NCI-H2081 (cell line): ENCODE measurements at regions not wholly inside any gene's neighbourhood (a gene's known extent, or its start where the extent isn't known, plus 50 kb on each side); places are given as distances from the start of the nearest gene placed in this dataset.
"Not testable (repeated sequence)": the region's sequence is repeated elsewhere in the genome, so short reads cannot be mapped to it uniquely, and the experiment has no call there.

Source experiments
- DNase-seq, 2 experiments: peaks; one replicate each; lab custom pipeline; 2025; lab: John Stamatoyannopoulos, UW

DNA sequence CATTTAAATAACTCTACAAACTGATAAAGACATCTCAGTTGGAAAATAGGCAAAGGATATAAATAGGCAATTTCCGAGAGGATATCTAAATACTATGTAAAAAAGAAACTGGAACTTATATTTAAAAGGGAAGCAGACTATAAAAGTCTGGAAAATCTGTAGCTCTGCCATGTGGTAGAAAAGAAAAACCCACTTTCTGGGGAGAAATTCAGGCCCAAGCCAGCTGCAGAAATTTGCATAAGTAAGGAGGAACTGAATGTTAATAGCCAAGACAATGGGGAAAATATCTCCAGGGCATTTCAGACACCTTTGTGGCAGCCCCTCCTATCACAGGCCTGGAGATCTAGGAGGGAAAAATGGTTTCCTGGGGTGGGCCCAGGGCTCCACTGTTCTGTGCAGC lies 97.8 kb upstream of the ZBED5 start:
- no peak for DNase-seq

DNA sequence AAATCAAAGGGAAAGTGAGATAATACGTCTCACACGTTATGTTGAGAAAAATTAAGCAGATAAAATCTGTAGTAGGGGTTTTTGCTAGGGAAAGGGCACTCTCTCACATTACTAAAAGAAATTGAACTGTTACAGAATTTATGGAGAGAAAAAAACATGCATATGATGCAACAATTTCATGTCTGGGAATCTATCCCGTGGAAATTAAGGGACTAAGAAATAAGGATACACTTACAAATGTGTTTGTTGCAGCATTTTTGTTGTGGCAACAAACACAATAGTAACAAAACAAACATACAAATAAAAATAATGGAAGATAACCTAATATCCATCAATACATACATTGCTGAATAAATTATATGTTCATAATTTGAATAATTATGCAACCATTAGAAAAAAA lies 96.3 kb upstream of the ZBED5 start:
- DNase-seq, result no peak

- DNase-seq, result no peak
These were observed 95.0 kb upstream of the ZBED5 start for GRCh38 chr11:10952872-10953271.

DNA sequence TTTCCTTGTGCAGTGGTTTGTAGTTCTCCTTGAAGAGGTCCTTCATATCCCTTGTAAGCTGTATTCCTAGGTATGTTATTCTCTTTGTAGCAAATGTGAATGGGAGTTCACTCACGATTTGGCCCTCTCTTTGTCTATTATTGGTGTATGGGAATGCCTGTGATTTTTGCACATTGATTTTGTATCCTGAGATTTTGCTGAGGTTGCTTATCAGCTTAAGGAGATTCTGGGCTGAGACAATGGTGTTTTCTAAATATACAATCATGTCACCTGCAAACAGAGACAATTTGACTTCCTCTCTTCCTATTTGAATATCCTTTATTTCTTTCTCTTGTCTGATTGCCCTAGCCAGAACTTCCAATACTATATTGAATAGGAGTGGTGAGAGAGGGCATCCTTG lies 90.1 kb upstream of the ZBED5 start:
- DNase-seq, result not testable (repeated sequence)

- no peak for DNase-seq
These were observed 88.2 kb upstream of the ZBED5 start for GRCh38 chr11:10946072-10946471.

DNA sequence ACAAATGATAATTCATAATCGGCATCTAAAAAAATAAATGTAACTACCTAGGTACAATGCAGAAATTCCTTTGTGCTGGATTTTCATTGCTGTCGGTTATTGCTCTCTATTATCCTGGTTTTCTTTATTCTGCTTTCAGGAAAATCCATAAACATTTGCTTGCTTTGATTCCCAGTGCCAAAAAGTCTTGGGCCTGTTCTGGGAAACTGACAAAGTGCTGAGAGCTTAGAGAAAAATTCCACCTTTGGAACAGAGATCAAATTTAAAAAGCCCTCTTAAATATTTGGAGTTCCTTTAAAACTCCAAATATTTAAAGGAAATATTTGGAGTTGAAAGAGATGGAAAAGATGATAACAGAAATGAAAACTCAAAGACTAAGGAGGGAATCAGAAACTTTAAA lies 87.3 kb upstream of the ZBED5 start:
- no peak for DNase-seq

DNA sequence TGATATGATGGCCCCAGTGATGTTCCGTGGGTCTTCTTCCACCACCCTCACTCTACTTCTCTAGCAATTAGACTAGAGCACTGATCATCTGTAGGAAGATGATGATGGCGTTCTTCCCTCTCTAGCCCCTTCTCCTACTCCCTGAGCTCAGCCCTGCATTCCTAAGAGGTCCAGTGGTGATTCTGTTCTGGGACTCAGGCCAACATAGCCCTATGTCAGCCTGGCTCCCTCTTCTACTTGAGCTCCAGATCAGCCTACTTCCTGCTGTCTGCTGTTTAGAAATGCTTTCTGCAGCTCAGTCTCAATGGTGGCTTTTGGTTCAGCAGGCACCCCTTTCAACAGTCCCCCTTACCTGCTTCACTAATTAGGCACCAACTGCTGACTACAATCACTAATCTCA lies 86.1 kb upstream of the ZBED5 start:
- no peak for DNase-seq

DNA sequence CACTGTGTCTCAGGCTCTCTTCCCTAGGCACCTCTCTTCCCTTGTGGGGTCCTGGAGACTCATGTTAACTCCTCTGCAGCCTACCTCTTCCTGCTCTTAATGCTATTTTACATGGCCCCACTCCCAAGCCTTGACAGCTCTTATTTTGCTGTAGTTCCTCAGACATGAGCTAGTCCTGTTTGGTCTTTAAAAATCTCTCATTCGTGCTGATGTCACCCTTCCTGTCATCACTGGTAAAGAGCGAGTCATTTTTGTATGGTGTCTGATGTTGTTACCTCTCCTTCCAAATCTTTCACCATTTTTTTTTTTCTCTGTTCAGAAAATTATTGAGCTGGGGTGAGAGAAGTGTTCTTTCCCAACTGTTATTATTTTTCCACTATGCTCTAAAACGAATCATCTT lies 84.8 kb upstream of the ZBED5 start:
- no peak for DNase-seq

GRCh38 chr11:10941871-10942270 lies 84.0 kb upstream of the ZBED5 start:
- DNase-seq, result no peak

DNA sequence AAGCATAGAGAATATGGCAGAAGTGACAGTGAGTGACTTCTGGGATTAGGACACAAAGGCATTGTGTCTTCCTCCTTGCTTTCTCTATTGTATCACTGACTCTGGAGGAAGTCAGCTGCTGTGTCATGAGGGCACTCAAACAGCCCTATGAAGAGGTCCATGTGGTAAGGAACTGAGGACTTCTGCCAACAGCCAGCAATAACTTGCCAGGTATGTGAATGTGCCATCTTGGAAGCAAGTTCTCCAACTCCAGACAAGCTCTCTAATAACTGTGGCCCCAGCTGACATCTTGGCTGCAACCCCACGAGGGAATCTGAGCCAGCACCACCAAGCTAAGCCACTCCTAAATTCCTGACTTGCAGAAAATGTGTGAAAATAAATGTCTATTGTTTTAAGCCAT lies 83.6 kb upstream of the ZBED5 start:
- DNase-seq, result no peak

DNA sequence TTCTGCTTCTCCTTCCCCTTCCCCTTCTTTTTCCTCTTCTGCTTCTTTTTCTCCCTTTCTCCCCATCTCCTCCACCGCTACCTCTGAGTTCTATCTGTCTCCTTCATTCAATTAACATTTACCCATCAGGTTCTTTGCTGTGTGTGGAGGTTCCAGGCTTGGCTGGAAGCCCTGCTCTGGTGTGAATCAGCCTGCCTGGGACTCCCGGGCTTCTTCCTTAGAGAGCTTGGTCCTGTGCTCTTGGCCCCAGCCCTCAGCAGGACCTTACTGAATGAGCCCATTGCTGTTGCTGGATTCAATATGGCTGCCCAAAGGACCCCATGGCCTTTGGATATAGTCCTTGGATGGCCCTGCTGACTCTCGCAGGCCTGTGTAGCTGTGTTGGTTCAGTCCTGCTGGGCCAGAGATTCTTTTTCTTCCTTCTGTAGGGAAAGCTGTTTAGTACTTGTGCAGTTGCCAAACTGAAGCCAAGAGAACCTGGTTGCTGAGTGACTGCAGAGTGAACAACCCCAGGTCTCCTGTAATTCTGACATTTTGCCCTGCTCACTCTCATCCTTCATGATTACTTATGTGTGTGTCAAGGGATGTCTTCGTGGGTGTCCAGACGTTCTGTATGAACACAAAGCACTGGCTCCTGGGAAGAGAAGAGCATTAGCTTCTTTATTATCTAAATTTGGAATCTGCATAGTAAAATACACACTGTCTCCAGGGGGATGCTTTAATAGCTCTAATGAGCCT lies 81.0 kb upstream of the ZBED5 start:
- no peak for DNase-seq

DNA sequence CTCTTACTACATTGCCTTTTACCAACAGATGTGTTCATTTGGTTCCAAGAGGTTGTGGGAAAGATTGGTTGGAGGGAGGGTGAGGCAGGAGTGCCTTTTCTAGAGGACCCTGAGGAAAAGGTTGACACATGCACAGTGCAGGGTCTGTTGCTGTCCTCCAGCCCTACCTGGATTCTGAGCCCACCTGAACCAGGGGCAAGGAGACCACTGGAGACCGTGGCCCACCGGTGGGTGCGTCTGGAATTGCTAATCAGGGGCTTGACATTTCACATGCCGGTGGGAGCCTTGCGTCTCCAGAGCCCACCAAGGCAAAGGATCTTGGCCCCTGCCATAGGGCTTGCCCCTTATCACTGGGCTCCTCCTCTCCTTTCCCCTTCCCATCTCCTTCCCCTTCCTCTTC lies 80.4 kb upstream of the ZBED5 start:
- no peak for DNase-seq

- no peak for DNase-seq
These were observed 79.5 kb upstream of the ZBED5 start for GRCh38 chr11:10937385-10937771.

DNA sequence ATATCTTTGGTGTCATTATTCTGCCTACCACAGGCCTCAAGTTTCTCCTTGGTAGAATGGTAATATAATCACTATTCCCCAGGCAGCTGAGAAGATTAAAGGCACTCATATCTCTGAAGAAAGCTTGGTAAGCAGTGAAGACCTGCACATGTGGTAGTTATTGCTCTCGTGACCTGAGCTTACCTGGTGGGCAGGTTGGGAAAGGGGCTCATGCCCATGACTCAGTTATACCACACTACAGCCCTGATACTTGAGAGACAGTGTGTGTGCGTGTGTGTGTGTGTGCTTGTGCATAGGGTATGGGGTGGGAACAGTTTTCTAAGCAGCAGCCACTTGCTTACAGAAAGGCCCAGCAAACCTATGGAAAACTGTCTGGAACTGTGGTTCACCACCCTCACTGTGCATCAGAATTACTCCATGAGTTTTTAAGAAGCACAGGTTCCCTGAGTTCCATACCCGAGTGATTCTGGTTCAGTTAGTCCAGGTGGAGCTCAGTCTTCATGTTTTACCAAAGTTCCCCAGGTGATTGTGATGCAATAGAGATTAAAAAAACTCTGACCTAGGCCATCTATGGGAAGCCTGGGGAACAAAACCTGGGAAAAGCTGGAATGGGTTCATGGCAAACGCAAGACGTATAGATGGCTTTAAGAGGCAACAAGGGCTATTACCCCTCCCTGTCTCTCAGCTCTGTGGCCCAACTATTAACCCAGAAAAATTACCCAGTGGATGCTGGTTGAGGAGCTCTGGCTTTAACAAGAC lies 79.0 kb upstream of the ZBED5 start:
- no peak for DNase-seq

GRCh38 chr11:10935015-10935559 lies 77.2 kb upstream of the ZBED5 start:
- DNase-seq, result no peak

DNA sequence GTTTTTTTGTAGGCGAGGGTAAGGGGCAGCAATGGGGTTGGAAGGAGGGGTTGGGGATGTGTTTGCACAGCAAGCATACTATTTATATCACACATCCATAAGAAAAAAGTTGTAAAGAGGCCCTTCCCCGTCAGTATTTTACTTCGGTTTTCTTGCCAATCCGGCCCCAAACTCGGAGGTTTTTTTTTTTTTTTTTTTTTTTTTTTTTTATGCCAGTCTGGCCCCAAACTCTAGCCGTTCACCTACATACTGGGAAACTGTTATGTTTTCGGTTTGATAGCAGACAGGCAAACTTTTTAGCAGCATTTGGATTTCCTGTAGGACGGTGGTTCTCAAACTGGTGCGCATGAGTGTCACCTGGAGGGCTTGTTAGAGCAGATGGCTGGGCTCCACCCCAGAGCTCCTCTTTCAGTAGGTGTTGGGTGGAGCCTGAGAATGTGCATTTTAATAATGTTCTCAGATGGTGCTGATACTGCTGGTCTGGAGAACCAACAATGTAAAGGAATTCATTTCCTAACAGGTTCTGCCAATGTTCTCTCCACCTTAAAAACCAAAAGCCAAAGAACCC lies 76.5 kb upstream of the ZBED5 start:
- DNase-seq, result peak in 1 of 2 experiments; percentile 22

DNA sequence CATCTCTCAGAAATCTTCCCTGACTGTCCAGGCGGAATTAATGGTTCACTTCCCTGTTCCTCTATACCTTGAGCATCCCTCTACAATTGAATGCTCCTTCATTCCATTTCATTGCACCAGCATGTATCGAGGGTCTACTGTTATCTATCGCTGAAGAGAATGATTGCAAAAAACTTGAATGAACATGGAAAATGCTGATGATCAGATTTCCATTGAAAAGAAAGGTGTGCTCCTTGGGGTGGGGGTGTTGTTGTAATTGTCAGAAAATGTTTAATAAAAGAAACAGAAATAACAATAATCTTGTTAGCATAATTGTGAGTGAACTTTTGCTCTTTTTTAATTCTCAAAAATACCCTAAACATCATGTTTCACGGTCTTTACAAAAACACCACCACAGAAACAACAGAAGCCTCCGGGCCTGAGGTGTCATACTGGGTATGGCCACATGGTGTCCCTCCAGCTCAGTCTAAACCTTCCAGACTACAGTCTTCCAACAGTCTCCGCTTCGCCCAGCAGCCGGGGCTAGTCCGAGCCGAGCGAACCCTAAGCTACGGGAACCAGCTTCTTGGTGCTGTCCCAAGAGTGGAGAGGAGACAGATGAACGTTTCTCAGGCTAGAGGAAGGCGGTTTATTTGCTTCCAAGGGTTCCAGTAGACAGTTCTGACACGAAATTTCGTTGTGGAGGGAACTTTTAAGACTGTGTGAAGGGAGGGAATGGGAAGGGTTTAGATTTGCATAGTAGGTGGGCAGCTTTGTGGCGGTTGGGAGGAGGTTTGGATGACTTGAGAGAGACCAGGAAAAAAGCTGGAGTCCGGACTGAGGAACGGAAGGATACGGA lies 75.8 kb upstream of the ZBED5 start:
- DNase-seq, result peak; percentile 84 to 86

GRCh38 chr11:10932976-10933375 lies 75.1 kb upstream of the ZBED5 start:
- DNase-seq, result no peak

GRCh38 chr11:10931761-10932670 lies 74.2 kb upstream of the ZBED5 start:
- DNase-seq, result peak in 1 of 2 experiments; percentile 40

DNA sequence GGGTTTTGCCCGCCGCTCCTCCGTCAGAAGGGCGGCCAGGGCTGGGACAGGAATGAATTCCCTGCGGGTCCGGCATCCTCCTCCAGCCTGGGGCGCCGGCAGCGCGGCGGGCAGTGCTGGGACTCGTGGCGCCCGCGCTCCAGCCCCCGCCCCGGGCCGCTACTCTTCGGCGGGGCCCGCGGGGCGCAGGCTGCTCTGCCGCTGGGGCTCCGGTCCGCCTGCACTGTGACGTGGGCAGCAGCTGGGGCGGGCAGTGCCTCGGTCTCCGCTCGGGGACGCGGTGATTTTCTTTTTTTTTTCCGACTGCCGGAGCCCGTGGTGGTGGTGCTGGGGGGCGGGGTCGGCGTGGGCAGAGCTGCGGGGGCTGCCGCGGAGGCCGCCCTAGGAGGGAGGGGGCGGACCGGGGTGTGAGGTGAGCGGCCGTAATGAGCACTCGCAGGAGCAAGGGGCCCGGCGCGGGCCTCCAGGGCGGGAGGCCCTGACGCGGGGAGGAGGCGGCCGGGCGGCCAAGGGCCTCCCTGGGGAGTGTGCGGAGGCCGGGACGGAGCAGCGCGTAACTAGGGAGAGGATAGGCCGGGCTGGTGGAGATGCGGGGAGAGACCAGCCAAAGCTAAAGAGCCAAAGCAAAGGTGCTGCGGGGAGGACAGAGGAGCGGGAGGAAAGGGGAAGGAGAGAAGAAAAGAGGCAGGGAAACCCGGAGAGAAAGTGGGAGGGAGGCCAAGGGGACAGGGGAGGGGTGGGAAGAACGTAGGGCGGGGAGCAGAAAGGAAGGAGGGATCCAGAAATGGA lies 73.3 kb upstream of the ZBED5 start:
- peak; percentile 29 to 60 for DNase-seq
